ENCODE measurements at regions not wholly inside any gene's neighbourhood (a gene's known extent, or its start where the extent isn't known, plus 50 kb on each side); places are given as distances from the start of the nearest gene placed in this dataset.
A peak's percentile ranks its signal among the peaks of the same experiment; 100 is the strongest.

DNA sequence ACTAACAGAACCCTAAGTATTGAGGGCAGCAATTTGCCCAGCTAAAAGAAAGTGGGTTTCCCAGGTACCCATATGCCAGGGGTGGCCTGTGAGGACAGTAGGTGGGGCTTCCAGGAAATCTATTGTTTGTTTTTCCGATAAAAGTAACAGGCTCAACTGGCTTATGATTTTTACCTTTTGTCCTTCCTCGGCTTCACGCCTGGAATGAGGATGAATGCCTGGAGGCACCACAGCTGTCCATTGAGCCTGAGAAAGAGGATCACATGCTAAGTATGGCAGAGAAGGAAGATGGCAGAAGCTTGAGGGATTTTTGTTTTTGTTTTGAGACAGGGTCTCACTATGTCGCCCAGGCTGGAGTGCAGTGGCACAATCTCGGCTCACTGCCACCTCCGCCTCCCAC, 84.1 kb downstream of the KLF4 start:
- no peak overlapping the region for H3K27ac ChIP-seq
- no peaks in the 10 kb centered on the region for H3K4me1 ChIP-seq
- intact Hi-C loops (cut with DNase I), result no loop called here
- H3K4me3 ChIP-seq, result no peak overlapping the region
- H3K27me3 ChIP-seq, result no peaks in the 10 kb centered on the region
- no peak for ATAC-seq
- WGBS, 2 donors, result 84 to 86% methylated on average over 6 of the region's 6 CpGs
- FAIRE-seq, result no peak
- H3K36me3 ChIP-seq, result no peaks in the 10 kb centered on the region
- DNase-seq, result no peak
- H3K9me3 ChIP-seq, result no peaks in the 10 kb centered on the region
- TF ChIP-seq, protein P1, sequence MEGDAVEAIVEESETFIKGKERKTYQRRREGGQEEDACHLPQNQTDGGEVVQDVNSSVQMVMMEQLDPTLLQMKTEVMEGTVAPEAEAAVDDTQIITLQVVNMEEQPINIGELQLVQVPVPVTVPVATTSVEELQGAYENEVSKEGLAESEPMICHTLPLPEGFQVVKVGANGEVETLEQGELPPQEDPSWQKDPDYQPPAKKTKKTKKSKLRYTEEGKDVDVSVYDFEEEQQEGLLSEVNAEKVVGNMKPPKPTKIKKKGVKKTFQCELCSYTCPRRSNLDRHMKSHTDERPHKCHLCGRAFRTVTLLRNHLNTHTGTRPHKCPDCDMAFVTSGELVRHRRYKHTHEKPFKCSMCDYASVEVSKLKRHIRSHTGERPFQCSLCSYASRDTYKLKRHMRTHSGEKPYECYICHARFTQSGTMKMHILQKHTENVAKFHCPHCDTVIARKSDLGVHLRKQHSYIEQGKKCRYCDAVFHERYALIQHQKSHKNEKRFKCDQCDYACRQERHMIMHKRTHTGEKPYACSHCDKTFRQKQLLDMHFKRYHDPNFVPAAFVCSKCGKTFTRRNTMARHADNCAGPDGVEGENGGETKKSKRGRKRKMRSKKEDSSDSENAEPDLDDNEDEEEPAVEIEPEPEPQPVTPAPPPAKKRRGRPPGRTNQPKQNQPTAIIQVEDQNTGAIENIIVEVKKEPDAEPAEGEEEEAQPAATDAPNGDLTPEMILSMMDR (IDR thresholded peaks at IDR 0.05), result no peak

DNA sequence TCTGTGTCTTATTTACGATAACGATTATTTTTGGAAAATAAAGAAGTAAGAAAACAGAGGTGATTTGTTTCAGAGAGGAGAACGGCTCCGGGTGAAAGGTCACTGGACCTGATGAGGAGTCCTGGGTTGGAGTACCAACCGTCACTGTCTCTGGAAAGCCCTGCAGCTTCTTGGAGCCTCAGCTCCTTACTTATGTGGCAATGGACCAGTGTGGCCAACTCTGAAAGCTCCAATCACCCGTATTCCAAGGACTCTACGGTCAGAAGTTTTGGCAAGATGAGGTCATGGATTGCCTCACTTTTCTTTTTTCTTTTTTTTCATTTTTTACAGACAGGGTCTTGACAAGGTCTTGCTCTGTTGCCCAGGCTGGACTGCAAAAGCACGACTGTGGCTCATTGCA, 84.8 kb downstream of the KLF4 start:
- FAIRE-seq, result no peak
- TF ChIP-seq, protein P1 (IDR thresholded peaks at IDR 0.05), result no peak
- WGBS, 2 donors, result 71 to 84% methylated on average over 8 of the region's 8 CpGs

DNA sequence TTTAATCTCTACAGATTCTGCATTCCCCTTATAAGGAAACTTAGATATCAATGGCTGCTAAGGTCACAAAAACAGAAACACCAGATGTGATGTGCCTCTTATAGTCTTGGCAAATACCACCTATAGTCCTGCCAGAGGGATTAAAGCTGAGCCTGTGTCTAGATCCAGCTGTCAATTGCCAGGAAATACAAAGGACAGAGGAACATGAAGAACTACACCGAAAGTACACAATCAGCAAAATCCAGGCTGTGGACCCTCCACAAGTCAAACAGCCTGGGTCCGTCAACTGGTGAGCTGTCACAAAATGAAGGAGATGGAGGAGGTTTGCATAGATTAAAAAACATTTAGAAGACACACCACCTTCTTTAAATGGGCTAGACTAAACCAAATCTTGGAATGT, 85.4 kb downstream of the KLF4 start:
- 80 to 83% methylated on average over 2 of the region's 2 CpGs for WGBS, 2 donors
- Histone ChIP-seq H3K4me3 (no peak overlapping the region), H3K4me1 (no peaks in the 10 kb centered on the region), H3K9me3 (no peaks in the 10 kb centered on the region), H3K36me3 (no peaks in the 10 kb centered on the region), H3K27ac (no peak overlapping the region), H3K27me3 (no peaks in the 10 kb centered on the region)
- FAIRE-seq (no peak), DNase-seq (no peak), ATAC-seq (no peak)
- intact Hi-C loops (cut with DNase I), result no loop called here
- TF ChIP-seq, protein P1 (IDR thresholded peaks at IDR 0.05), result no peak

More for the DNA sequence above, 84.8 kb downstream of the KLF4 start:
- no peak overlapping the region for H3K4me3 ChIP-seq
- no peak for DNase-seq
- H3K9me3 ChIP-seq, result no peaks in the 10 kb centered on the region
- no peaks in the 10 kb centered on the region for H3K36me3 ChIP-seq
- H3K27ac ChIP-seq, result no peak overlapping the region
- ATAC-seq, result no peak
- intact Hi-C loops (cut with DNase I), result no loop called here
- H3K4me1 ChIP-seq, result no peaks in the 10 kb centered on the region
- H3K27me3 ChIP-seq, result no peaks in the 10 kb centered on the region

DNA sequence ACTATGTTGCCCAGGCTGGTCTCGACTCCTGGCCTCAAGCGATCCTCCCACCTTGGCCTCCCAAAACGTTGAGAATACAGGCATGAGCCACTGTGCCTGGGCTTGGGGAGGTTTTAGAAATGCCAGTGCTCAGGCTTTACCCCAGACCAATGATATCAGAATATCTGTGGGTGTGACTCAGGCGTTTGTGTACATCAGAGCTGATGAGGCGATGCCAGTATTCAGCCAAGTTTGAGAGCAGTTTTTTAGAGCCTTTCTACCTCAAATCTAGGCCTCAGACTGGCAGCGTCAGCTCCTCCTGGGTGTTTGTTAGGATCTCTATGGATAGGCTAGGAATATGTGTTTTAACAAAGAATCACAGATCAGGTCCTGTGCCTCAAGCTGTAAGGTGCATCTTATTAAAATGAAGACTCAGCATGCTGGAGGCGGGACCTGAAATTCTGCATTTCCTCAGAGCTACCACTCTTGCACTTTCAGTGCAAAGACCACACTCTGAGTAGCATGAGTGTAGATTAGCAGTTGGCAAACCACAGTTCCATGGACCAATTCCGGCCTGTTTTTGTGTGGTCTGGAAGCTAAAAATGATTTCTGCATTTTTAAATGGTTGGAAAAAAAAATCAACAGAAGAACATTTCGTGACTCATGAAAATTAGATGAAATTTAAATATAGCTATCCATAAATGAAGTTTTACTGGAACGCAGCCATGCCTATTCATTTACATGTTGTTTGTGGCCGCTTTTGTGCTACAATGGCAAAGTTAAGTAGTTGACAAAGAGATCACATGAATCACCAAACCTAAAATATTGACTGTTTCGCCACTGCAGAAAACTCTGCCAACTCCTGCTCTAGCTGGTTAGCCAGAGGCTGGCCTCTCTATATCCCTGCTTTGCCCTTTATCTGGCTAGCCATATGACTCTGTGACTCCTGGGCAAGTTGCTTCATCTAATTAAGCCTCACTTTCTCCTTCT, 92.2 kb downstream of the KLF4 start:
- DNase-seq (no peak), ATAC-seq (peak in 2 of 4 donors; percentile 19 to 23), FAIRE-seq (no peak)
- H3K27me3 ChIP-seq, result no peaks in the 10 kb centered on the region
- intact Hi-C loops (cut with DNase I), result no loop called here
- no peaks in the 10 kb centered on the region for H3K9me3 ChIP-seq
- H3K27ac ChIP-seq, result no peak overlapping the region
- TF ChIP-seq, protein P1 (IDR thresholded peaks at IDR 0.05), result no peak
- no peaks in the 10 kb centered on the region for H3K36me3 ChIP-seq
- 71 to 76% methylated on average over 12 of the region's 12 CpGs for WGBS, 2 donors
- H3K4me3 ChIP-seq, result no peak overlapping the region
- H3K4me1 ChIP-seq, result no peaks in the 10 kb centered on the region

DNA sequence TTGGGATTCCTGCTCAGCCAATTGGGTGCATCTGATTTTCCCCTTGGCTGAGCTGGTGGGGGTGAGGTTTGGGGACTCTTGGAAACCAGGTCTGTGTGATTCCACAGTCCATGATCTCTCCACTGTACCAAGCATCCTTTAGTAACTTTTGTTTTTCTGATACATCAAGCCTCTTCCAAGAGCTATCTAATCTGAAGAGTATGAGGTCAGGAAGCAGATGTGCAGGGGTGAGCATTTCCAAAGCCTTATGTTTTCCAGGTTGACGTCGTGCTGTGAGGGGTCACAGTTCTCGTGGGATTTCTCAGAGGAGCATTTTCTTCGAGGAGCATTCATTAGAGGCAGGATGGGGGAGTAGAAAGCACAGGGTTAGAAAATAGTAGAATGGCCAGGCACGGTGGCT, 95.3 kb downstream of the KLF4 start:
- ATAC-seq (no peak), DNase-seq (no peak), FAIRE-seq (no peak)
- Histone ChIP-seq H3K27me3 (no peaks in the 10 kb centered on the region), H3K4me1 (peaks cover 0 to 8% (median 0%) of the 10 kb centered on the region in 3 donors), H3K4me3 (no peak overlapping the region), H3K36me3 (no peaks in the 10 kb centered on the region), H3K27ac (no peak overlapping the region), H3K9me3 (no peaks in the 10 kb centered on the region)
- 53 to 62% methylated on average over 5 of the region's 5 CpGs for WGBS, 2 donors
- TF ChIP-seq, protein P1 (IDR thresholded peaks at IDR 0.05), result no peak
- intact Hi-C loops (cut with DNase I), result no loop called here
